ENCODE measurements at regions not wholly inside any gene's neighbourhood (a gene's known extent, or its start where the extent isn't known, plus 50 kb on each side); places are given as distances from the start of the nearest gene placed in this dataset.
"Not testable (repeated sequence)": the region's sequence is repeated elsewhere in the genome, so short reads cannot be mapped to it uniquely, and the experiment has no call there.

GRCh38 chr5:115432691-115433090 is 111.9 kb downstream of the FEM1C start:
- Histone ChIP-seq H3K4me1 (replicated peaks in 1 of 2) (no peaks in the 10 kb centered on the region), H3K4me3 (no peak overlapping the region), H3K27ac (no peak overlapping the region)
- in situ Hi-C loops (cut with MboI; ENCODE audit: low pct_unique_long_range_greater_than_20kb in 2 of 9, low sequenced_read_pairs in 9 of 9, unreplicated experiment in 9 of 9), result no loop called here
- ATAC-seq (replicated peaks in 6 of 8), result peak in 2 of 8 experiments; percentile 26 to 79

GRCh38 chr5:115431116-115431515 is 113.5 kb downstream of the FEM1C start:
- Histone ChIP-seq H3K27ac (no peak overlapping the region), H3K4me3 (no peak overlapping the region), H3K4me1 (replicated peaks in 1 of 2) (no peaks in the 10 kb centered on the region)
- in situ Hi-C loops (cut with MboI; ENCODE audit: low pct_unique_long_range_greater_than_20kb in 2 of 9, low sequenced_read_pairs in 9 of 9, unreplicated experiment in 9 of 9), result no loop called here
- ATAC-seq (replicated peaks in 6 of 8), result no peak
- WGBS, 10 experiments, result 67 to 100% (median 83%) methylated on average over 1 of the region's 1 CpG; no CpG with 5 or more reads in 5 of the 10 experiments

GRCh38 chr5:115430374-115430773 is 114.2 kb downstream of the FEM1C start:
- WGBS, 10 experiments, result 78 to 100% (median 84%) methylated on average over 1 to 2 of the region's 2 CpGs; no CpG with 5 or more reads in 3 of the 10 experiments
- no peak for ATAC-seq (replicated peaks in 6 of 8)
- Histone ChIP-seq H3K4me1 (replicated peaks in 1 of 2) (no peaks in the 10 kb centered on the region), H3K4me3 (no peak overlapping the region), H3K27ac (no peak overlapping the region)
- in situ Hi-C loops (cut with MboI; ENCODE audit: low pct_unique_long_range_greater_than_20kb in 2 of 9, low sequenced_read_pairs in 9 of 9, unreplicated experiment in 9 of 9), result no loop called here

GRCh38 chr5:115429345-115429940 is 115.1 kb downstream of the FEM1C start:
- peak in 3 of 8 experiments; percentile 25 to 64 (median 39) for ATAC-seq (replicated peaks in 6 of 8)
- H3K4me3 ChIP-seq, result no peak overlapping the region
- in situ Hi-C loops (cut with MboI; ENCODE audit: low pct_unique_long_range_greater_than_20kb in 2 of 9, low sequenced_read_pairs in 9 of 9, unreplicated experiment in 9 of 9), result no loop called here
- H3K27ac ChIP-seq, result no peak overlapping the region
- H3K4me1 ChIP-seq (replicated peaks in 1 of 2), result no peaks in the 10 kb centered on the region

- Histone ChIP-seq H3K4me1 (replicated peaks in 1 of 2) (no peaks in the 10 kb centered on the region), H3K4me3 (no peak overlapping the region), H3K27ac (no peak overlapping the region)
- WGBS, 10 experiments, result 65 to 100% (median 87%) methylated on average over 1 to 2 of the region's 2 CpGs
- in situ Hi-C loops (cut with MboI; ENCODE audit: low pct_unique_long_range_greater_than_20kb in 2 of 9, low sequenced_read_pairs in 9 of 9, unreplicated experiment in 9 of 9), result no loop called here
- ATAC-seq (replicated peaks in 6 of 8), result no peak
Observed at GRCh38 chr5:115428676-115429075, 115.9 kb downstream of the FEM1C start.

- in situ Hi-C loops (cut with MboI; ENCODE audit: low pct_unique_long_range_greater_than_20kb in 2 of 9, low sequenced_read_pairs in 9 of 9, unreplicated experiment in 9 of 9), result no loop called here
- H3K4me1 ChIP-seq (replicated peaks in 1 of 2), result no peaks in the 10 kb centered on the region
- WGBS, 10 experiments, result 0 to 94% (median 65%) methylated on average over 1 to 2 of the region's 2 CpGs; no CpG with 5 or more reads in 3 of the 10 experiments
Observed at GRCh38 chr5:115428248-115428647, 116.3 kb downstream of the FEM1C start.

GRCh38 chr5:115424446-115424845 is 120.1 kb downstream of the FEM1C start:
- ATAC-seq (replicated peaks in 6 of 8), result no peak
- in situ Hi-C loops (cut with MboI; ENCODE audit: low pct_unique_long_range_greater_than_20kb in 2 of 9, low sequenced_read_pairs in 9 of 9, unreplicated experiment in 9 of 9), result no loop called here
- H3K4me3 ChIP-seq, result no peak overlapping the region
- H3K27ac ChIP-seq, result no peak overlapping the region
- no peaks in the 10 kb centered on the region for H3K4me1 ChIP-seq (replicated peaks in 1 of 2)
- 20 to 100% (median 88%) methylated on average over 1 to 3 of the region's 3 CpGs; no CpG with 5 or more reads in 2 of the 10 experiments for WGBS, 10 experiments

More at GRCh38 chr5:115428248-115428647, 116.3 kb downstream of the FEM1C start:
- no peak overlapping the region for H3K4me3 ChIP-seq
- H3K27ac ChIP-seq, result no peak overlapping the region
- peak in 1 of 8 experiments; percentile 11 for ATAC-seq (replicated peaks in 6 of 8)

GRCh38 chr5:115424030-115424429 is 120.5 kb downstream of the FEM1C start:
- 75 to 100% (median 90%) methylated on average over 1 to 5 of the region's 5 CpGs; no CpG with 5 or more reads in 3 of the 10 experiments for WGBS, 10 experiments
- H3K4me1 ChIP-seq (replicated peaks in 1 of 2), result no peaks in the 10 kb centered on the region
- no peak overlapping the region for H3K4me3 ChIP-seq
- in situ Hi-C loops (cut with MboI; ENCODE audit: low pct_unique_long_range_greater_than_20kb in 2 of 9, low sequenced_read_pairs in 9 of 9, unreplicated experiment in 9 of 9), result no loop called here
- ATAC-seq (replicated peaks in 6 of 8), result no peak
- H3K27ac ChIP-seq, result no peak overlapping the region

GRCh38 chr5:115423541-115423940 is 121.0 kb downstream of the FEM1C start:
- H3K4me1 ChIP-seq (replicated peaks in 1 of 2), result no peaks in the 10 kb centered on the region
- 15 to 92% (median 80%) methylated on average over 1 to 4 of the region's 5 CpGs; no CpG with 5 or more reads in 4 of the 10 experiments for WGBS, 10 experiments
- no peak overlapping the region for H3K4me3 ChIP-seq
- H3K27ac ChIP-seq, result no peak overlapping the region
- in situ Hi-C loops (cut with MboI; ENCODE audit: low pct_unique_long_range_greater_than_20kb in 2 of 9, low sequenced_read_pairs in 9 of 9, unreplicated experiment in 9 of 9), result no loop called here
- ATAC-seq (replicated peaks in 6 of 8), result peak in 2 of 8 experiments; percentile 56 to 86

GRCh38 chr5:115423051-115423450 is 121.5 kb downstream of the FEM1C start:
- WGBS, 10 experiments, result 71 to 100% (median 100%) methylated on average over 1 of the region's 1 CpG; no CpG with 5 or more reads in 6 of the 10 experiments
- in situ Hi-C loops (cut with MboI; ENCODE audit: low pct_unique_long_range_greater_than_20kb in 2 of 9, low sequenced_read_pairs in 9 of 9, unreplicated experiment in 9 of 9), result no loop called here
- Histone ChIP-seq H3K4me1 (replicated peaks in 1 of 2) (no peaks in the 10 kb centered on the region), H3K4me3 (no peak overlapping the region), H3K27ac (no peak overlapping the region)
- ATAC-seq (replicated peaks in 6 of 8), result no peak

GRCh38 chr5:115420812-115421211 is 123.8 kb downstream of the FEM1C start:
- H3K4me1 ChIP-seq (replicated peaks in 1 of 2); H3K27ac ChIP-seq; ATAC-seq (replicated peaks in 6 of 8); H3K4me3 ChIP-seq; in situ Hi-C loops (cut with MboI; ENCODE audit: low pct_unique_long_range_greater_than_20kb in 2 of 9, low sequenced_read_pairs in 9 of 9, unreplicated experiment in 9 of 9): not testable (repeated sequence)
- no CpG with 5 or more reads among the region's 3 CpGs for WGBS, 10 experiments

- 10 to 100% (median 75%) methylated on average over 1 of the region's 1 CpG; no CpG with 5 or more reads in 3 of the 10 experiments for WGBS, 10 experiments
- in situ Hi-C loops (cut with MboI; ENCODE audit: low pct_unique_long_range_greater_than_20kb in 2 of 9, low sequenced_read_pairs in 9 of 9, unreplicated experiment in 9 of 9), result no loop called here
Observed at GRCh38 chr5:115419846-115420585, 123.6 kb upstream of the CCDC112 start.

GRCh38 chr5:115418788-115419187 is 122.3 kb upstream of the CCDC112 start:
- no peak for ATAC-seq (replicated peaks in 6 of 8)
- H3K4me3 ChIP-seq, result no peak overlapping the region
- peaks cover 7 to 17% of the 10 kb centered on the region in 2 donors for H3K4me1 ChIP-seq (replicated peaks in 1 of 2)
- in situ Hi-C loops (cut with MboI; ENCODE audit: low pct_unique_long_range_greater_than_20kb in 2 of 9, low sequenced_read_pairs in 9 of 9, unreplicated experiment in 9 of 9), result no loop called here
- H3K27ac ChIP-seq, result no peak overlapping the region
- 70 to 100% (median 82%) methylated on average over 1 to 4 of the region's 5 CpGs; no CpG with 5 or more reads in 2 of the 10 experiments for WGBS, 10 experiments

More at GRCh38 chr5:115419846-115420585, 123.6 kb upstream of the CCDC112 start:
- Histone ChIP-seq H3K4me1 (replicated peaks in 1 of 2) (peaks cover 3 to 7% of the 10 kb centered on the region in 2 donors), H3K27ac (no peak overlapping the region), H3K4me3 (no peak overlapping the region)
- ATAC-seq (replicated peaks in 6 of 8), result peak in 3 of 8 experiments; percentile 70 to 80 (median 77)
